Mesendoderm (in vitro differentiated cells): ENCODE measurements at regions not wholly inside any gene's neighbourhood (a gene's known extent, or its start where the extent isn't known, plus 50 kb on each side); places are given as distances from the start of the nearest gene placed in this dataset.

ENCODE experiments used
- DNase-seq: peaks from one replicate; pipeline ENCODE4 v3.0.0; 2013
- H2AK5ac ChIP-seq: 2 replicates; pipeline ENCODE4 v1.6.1; 2013; ENCODE audit warnings: low read length, inconsistent platforms
- H2BK120ac ChIP-seq: 2 replicates; pipeline ENCODE4 v1.6.1; 2013; ENCODE audit warnings: low read depth, mild to moderate bottlenecking, low read length, moderate library complexity, mixed read lengths
- H2BK15ac ChIP-seq: replicated peaks from 2 replicates; pipeline ENCODE4 v1.6.1; 2013; ENCODE audit warnings: low read depth, mild to moderate bottlenecking, moderate library complexity
- H2BK5ac ChIP-seq: 2 replicates; pipeline ENCODE4 v1.6.1; 2013; ENCODE audit warnings: low read length, inconsistent platforms
- H3K18ac ChIP-seq: 2 replicates; pipeline ENCODE4 v1.6.1; 2013; ENCODE audit warnings: mild to moderate bottlenecking, low read length, mixed read lengths
- H3K23ac ChIP-seq: one replicate; pipeline ENCODE4 v1.6.1; 2013; ENCODE audit warnings: low read length
- H3K27ac ChIP-seq: 2 replicates; pipeline ENCODE4 v1.5.1; 2013; ENCODE audit warnings: low read depth, mild to moderate bottlenecking, inconsistent platforms, low read length, moderate library complexity
- H3K27me3 ChIP-seq: 2 replicates; pipeline ENCODE4 v1.6.1; 2013; ENCODE audit warnings: low read length, control low read depth, mild to moderate bottlenecking, inconsistent platforms; ENCODE audit not compliant: insufficient read depth, poor library complexity
- H3K36me3 ChIP-seq: 2 replicates; pipeline ENCODE4 v1.6.1; 2013; ENCODE audit warnings: low read length, inconsistent platforms; ENCODE audit not compliant: control insufficient read depth, insufficient read depth
- H3K4ac ChIP-seq: one replicate; pipeline ENCODE4 v1.6.1; 2013; ENCODE audit warnings: low read depth, mild to moderate bottlenecking, low read length, moderate library complexity
- H3K4me1 ChIP-seq: 2 replicates; pipeline ENCODE4 v1.6.1; 2013; ENCODE audit warnings: low read depth, low read length, inconsistent platforms; ENCODE audit not compliant: control insufficient read depth
- H3K4me2 ChIP-seq: 2 replicates; pipeline ENCODE4 v1.6.1; 2013; ENCODE audit warnings: low read length
- H3K4me3 ChIP-seq: 2 replicates; pipeline ENCODE4 v1.5.1; 2013; ENCODE audit warnings: mild to moderate bottlenecking, low read length
- H3K56ac ChIP-seq: one replicate; pipeline ENCODE4 v1.6.1; 2013; ENCODE audit warnings: low read length
- H3K79me1 ChIP-seq: 2 replicates; pipeline ENCODE4 v1.6.1; 2013; ENCODE audit warnings: low read length, inconsistent platforms
- H3K79me2 ChIP-seq: 2 replicates; pipeline ENCODE4 v1.6.1; 2013; ENCODE audit warnings: mild to moderate bottlenecking, low read length; ENCODE audit not compliant: control insufficient read depth, insufficient read depth
- H3K9ac ChIP-seq: 2 replicates; pipeline ENCODE4 v1.6.1; 2013; ENCODE audit warnings: low read length, inconsistent platforms
- H4K5ac ChIP-seq: one replicate; pipeline ENCODE4 v1.6.1; 2013; ENCODE audit warnings: low read length
- H4K8ac ChIP-seq: one replicate; pipeline ENCODE4 v1.6.1; 2013; ENCODE audit warnings: low read depth, mild to moderate bottlenecking, control low read depth, low read length, moderate library complexity
- WGBS: extraction: QIAGEN DNeasy Blood & Tissue Kit; methylation state at CpG from one replicate; pipeline ENCODE4 v1.1.7; 2013; ENCODE audit warnings: low lambda C conversion rate, missing lambda C conversion rate; ENCODE audit not compliant: insufficient coverage; ENCODE audit errors: extremely low coverage; 5-methylcytosine and 5-hydroxymethylcytosine counted together

GRCh38 chr20:6683021-6683977 is 84.2 kb upstream of the BMP2 start:
- Histone ChIP-seq H3K23ac (no peak overlapping the region), H2AK5ac (no peak overlapping the region), H3K4me1 (peaks cover 2% of the 10 kb centered on the region), H3K4ac (no peak overlapping the region), H3K79me1 (no peaks in the 10 kb centered on the region), H3K27ac (no peak overlapping the region), H4K8ac (no peak overlapping the region), H2BK15ac (no peak overlapping the region), H3K56ac (no peak overlapping the region), H3K27me3 (no peaks in the 10 kb centered on the region), H3K18ac (no peak overlapping the region), H3K4me3 (no peak overlapping the region), H2BK120ac (no peak overlapping the region), H3K79me2 (no peaks in the 10 kb centered on the region), H3K4me2 (no peak overlapping the region), H2BK5ac (no peak overlapping the region), H3K36me3 (no peaks in the 10 kb centered on the region), H3K9ac (no peak overlapping the region), H4K5ac (no peak overlapping the region)
- DNase-seq: no peak
- no CpG with 5 or more reads among the region's 9 CpGs for WGBS

- Histone ChIP-seq H2BK15ac (no peak overlapping the region), H3K23ac (no peak overlapping the region), H3K18ac (no peak overlapping the region), H3K4me2 (no peak overlapping the region), H3K79me2 (no peaks in the 10 kb centered on the region), H3K36me3 (no peaks in the 10 kb centered on the region), H3K79me1 (no peaks in the 10 kb centered on the region), H3K4me3 (no peak overlapping the region), H3K9ac (no peak overlapping the region), H3K56ac (no peak overlapping the region), H2BK5ac (no peak overlapping the region), H2BK120ac (no peak overlapping the region), H4K8ac (no peak overlapping the region), H3K27ac (no peak overlapping the region), H4K5ac (no peak overlapping the region), H3K4ac (no peak overlapping the region), H2AK5ac (no peak overlapping the region), H3K4me1 (peaks cover 2% of the 10 kb centered on the region), H3K27me3 (no peaks in the 10 kb centered on the region)
- no CpG with 5 or more reads among the region's 7 CpGs for WGBS
- no peak for DNase-seq
These were observed 86.6 kb upstream of the BMP2 start for GRCh38 chr20:6680854-6681253.

- Histone ChIP-seq H3K79me1 (no peaks in the 10 kb centered on the region), H3K4me1 (peaks cover 2% of the 10 kb centered on the region), H3K4ac (no peak overlapping the region), H2BK120ac (no peak overlapping the region), H3K27ac (no peak overlapping the region), H3K27me3 (no peaks in the 10 kb centered on the region), H3K18ac (no peak overlapping the region), H3K4me3 (no peak overlapping the region), H3K4me2 (no peak overlapping the region), H2BK5ac (no peak overlapping the region), H3K9ac (no peak overlapping the region), H2BK15ac (no peak overlapping the region), H3K23ac (no peak overlapping the region), H3K79me2 (no peaks in the 10 kb centered on the region), H4K5ac (no peak overlapping the region), H3K56ac (no peak overlapping the region), H3K36me3 (no peaks in the 10 kb centered on the region), H2AK5ac (no peak overlapping the region), H4K8ac (no peak overlapping the region)
- no peak for DNase-seq
- WGBS: no CpG with 5 or more reads among the region's 2 CpGs
These were observed 87.0 kb upstream of the BMP2 start for GRCh38 chr20:6680441-6680840.

- Histone ChIP-seq H3K18ac (no peak overlapping the region), H3K4me1 (peaks cover 2% of the 10 kb centered on the region), H3K23ac (no peak overlapping the region), H3K27me3 (no peaks in the 10 kb centered on the region), H3K36me3 (no peaks in the 10 kb centered on the region), H2BK15ac (no peak overlapping the region), H3K27ac (no peak overlapping the region), H3K4me2 (no peak overlapping the region), H4K8ac (no peak overlapping the region), H3K4ac (no peak overlapping the region), H4K5ac (no peak overlapping the region), H3K56ac (no peak overlapping the region), H3K4me3 (no peak overlapping the region), H3K9ac (no peak overlapping the region), H2BK120ac (no peak overlapping the region), H2AK5ac (no peak overlapping the region), H3K79me1 (no peaks in the 10 kb centered on the region), H3K79me2 (no peaks in the 10 kb centered on the region), H2BK5ac (no peak overlapping the region)
- WGBS: no CpG with 5 or more reads among the region's 2 CpGs
- peak; percentile 68 for DNase-seq
These were observed 88.4 kb upstream of the BMP2 start for GRCh38 chr20:6679086-6679485.

DNA sequence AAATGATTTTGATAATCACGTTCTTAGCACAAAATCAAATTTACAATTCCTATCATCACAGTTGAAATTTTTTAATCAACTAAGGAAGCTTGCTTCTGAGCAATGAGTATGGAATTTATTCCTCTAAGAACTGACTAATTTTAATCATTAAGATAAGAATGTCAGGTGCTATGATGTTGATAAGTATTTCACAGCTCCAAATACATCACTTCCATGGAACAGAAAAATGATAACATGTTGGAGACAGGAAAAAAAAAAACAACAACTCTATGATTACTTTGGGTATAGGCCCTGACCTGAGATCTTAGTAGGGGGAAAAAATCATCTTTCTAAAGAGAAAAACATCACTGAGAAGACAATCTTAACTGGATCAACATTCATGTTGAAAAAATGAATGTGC is 89.4 kb upstream of the BMP2 start:
- H3K27ac ChIP-seq: no peak overlapping the region
- DNase-seq: no peak
- H3K56ac ChIP-seq: no peak overlapping the region
- no peak overlapping the region for H2BK120ac ChIP-seq
- no peak overlapping the region for H3K4me2 ChIP-seq
- no peak overlapping the region for H2BK5ac ChIP-seq
- no peak overlapping the region for H3K4ac ChIP-seq
- no peak overlapping the region for H3K9ac ChIP-seq
- no peak overlapping the region for H2BK15ac ChIP-seq
- H4K5ac ChIP-seq: no peak overlapping the region
- H2AK5ac ChIP-seq: no peak overlapping the region
- H3K79me1 ChIP-seq: no peaks in the 10 kb centered on the region
- no peak overlapping the region for H3K23ac ChIP-seq
- no peak overlapping the region for H4K8ac ChIP-seq
- no peak overlapping the region for H3K4me3 ChIP-seq
- no peak overlapping the region for H3K18ac ChIP-seq
- no CpG with 5 or more reads among the region's 1 CpG for WGBS
- no peaks in the 10 kb centered on the region for H3K79me2 ChIP-seq
- peaks cover 2% of the 10 kb centered on the region for H3K4me1 ChIP-seq
- H3K36me3 ChIP-seq: no peaks in the 10 kb centered on the region
- H3K27me3 ChIP-seq: no peaks in the 10 kb centered on the region

DNA sequence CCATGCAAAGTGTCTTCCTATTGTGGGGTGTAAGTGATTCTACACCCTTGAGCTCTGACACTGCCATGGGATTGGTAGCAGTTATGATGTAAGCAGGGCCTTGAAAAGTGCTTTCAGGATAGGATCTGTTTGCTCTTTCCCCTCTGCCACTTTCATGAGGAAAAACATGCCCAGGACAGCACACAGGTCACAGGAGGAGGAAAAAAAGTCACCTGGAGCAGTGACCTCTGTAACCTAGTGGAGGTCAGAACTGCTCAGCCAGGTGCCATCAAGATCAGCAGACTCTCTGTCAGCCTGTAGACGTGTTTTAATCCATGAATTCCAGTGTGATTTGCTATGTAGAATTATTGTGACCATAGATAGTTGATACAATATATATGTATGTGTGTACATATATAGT is 92.7 kb upstream of the BMP2 start:
- Histone ChIP-seq H3K27ac (no peak overlapping the region), H3K9ac (no peak overlapping the region), H3K18ac (no peak overlapping the region), H4K8ac (no peak overlapping the region), H2AK5ac (no peak overlapping the region), H2BK5ac (no peak overlapping the region), H3K4me1 (no peaks in the 10 kb centered on the region), H2BK120ac (no peak overlapping the region), H3K4me2 (no peak overlapping the region), H3K27me3 (no peaks in the 10 kb centered on the region), H3K4me3 (no peak overlapping the region), H3K79me1 (no peaks in the 10 kb centered on the region), H3K4ac (no peak overlapping the region), H3K56ac (no peak overlapping the region), H2BK15ac (no peak overlapping the region), H3K36me3 (no peaks in the 10 kb centered on the region), H3K79me2 (no peaks in the 10 kb centered on the region), H3K23ac (no peak overlapping the region), H4K5ac (no peak overlapping the region)
- WGBS: no CpG with 5 or more reads among the region's 1 CpG
- DNase-seq: no peak
